Sciatic nerve (tissue), 2 donors: ENCODE measurements at regions not wholly inside any gene's neighbourhood (a gene's known extent, or its start where the extent isn't known, plus 50 kb on each side); places are given as distances from the start of the nearest gene placed in this dataset.
A peak's percentile ranks its signal among the peaks of the same experiment; 100 is the strongest.

Experiments
- ATAC-seq: fragments of 200-7000 bp; cut with Tn5 transposase; one replicate; pipeline ENCODE4 v1.9.1; 2020; ENCODE audit warnings: mild to moderate bottlenecking, moderate library complexity
- DNase-seq: peaks from one replicate; pipeline ENCODE4 v3.0.0-alpha.2; 2020; ENCODE audit warnings: low spot score
- intact Hi-C: fragments of 100-400 bp; cut with DNase I; formaldehyde crosslinking; loops from one replicate; pipeline ENCODE4 v1.14.2; 2022
- donor health status: DM: no; HTN: no; CAD: no.
- donor health status: DM: no; HTN: no; CAD: no.

DNA sequence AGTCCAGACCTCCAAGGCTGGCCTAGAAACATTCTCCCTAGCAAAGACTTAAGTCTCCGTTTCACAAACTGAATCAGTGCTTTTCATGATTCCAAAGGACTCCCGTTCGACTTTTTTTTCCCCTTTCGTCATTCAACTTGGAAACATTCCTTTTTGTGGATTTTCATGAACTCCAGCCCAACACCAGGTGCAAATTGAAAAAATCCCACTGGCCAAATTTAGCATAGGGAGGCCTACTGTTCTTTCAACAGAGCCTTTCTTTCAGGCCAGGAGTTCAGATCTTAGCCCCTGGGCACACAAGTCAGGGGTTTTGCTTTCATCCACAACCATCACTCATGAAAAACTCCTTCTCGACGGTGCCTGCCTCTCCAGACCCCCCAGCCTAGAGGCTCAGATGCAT lies 285.3 kb downstream of the PIK3R1 start:
- peak; percentile 74 for ATAC-seq

GRCh38 chr5:68502531-68502930 lies 287.0 kb downstream of the PIK3R1 start:
- no peak for ATAC-seq
- intact Hi-C loops, result no loop called here

More for the DNA sequence above, 285.3 kb downstream of the PIK3R1 start:
- intact Hi-C loops, result no loop called here
- DNase-seq, result no peak

GRCh38 chr5:68504306-68504705 lies 288.8 kb downstream of the PIK3R1 start:
- intact Hi-C loops, result no loop called here
- ATAC-seq (no peak), DNase-seq (no peak)

More at GRCh38 chr5:68502531-68502930, 287.0 kb downstream of the PIK3R1 start:
- DNase-seq, result no peak

DNA sequence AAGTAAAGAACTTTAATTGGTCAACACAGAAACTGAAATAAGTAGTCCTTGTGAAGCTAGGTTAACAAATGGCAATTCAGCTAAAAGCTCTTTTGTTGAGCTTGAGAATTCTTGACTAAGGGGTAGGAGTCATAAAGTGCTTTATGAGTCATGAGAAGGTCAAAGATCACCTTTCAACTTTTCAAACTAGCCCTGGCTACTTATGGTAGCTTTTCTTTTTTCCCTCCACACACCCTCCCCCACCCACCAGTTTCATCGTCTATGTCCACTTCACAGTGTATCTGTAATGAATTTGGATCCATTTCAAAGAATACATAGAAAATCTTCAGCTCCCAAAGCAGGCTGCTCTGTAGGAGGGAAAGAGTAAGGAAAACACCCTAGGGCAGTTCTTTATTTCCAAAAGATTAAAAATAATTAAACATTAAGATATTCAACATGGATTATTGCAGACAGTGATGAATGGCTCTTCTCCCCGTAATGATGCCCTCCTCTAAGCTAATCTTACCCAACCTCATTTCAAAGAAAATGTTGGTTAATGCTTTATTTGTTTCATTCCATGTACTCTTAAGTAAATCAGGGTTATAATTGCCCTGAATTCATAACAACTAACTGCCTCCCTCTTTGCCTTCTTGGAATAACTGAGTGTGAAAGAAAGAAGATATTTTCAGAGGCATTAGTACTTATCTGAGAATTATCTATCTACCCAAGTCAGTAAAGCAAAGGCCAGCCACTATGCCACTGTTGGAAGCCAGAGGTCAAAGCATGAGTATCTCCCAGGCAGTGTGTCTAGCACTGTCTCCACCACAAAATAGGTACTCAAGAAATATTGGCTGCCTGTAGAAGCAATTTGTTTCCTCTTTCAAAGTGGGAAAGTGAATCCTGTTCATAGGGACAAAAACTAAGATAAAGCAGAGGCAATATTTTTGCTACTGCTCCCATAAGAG lies 290.6 kb downstream of the PIK3R1 start:
- no peak for DNase-seq
- intact Hi-C loops, result no loop called here
- no peak for ATAC-seq

DNA sequence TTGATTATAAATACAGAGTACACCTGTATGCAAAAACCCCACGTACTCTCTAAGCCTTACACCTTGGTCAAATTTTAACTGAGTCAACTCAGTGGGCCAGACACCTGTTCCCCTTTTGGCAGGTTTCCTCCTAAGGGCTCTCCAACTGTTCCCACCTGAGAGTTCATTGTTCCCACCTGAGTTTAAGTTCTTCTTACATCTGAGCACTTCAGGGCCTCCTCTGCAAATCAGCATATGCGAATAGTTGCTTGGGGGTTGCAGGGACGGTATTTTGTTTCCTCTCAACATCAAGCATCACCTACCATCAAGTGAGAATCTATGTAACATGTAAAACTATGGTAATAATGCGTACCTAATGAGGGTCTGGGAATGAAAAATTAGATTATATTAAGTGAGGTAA lies 300.0 kb downstream of the PIK3R1 start:
- intact Hi-C loops, result no loop called here
- DNase-seq (no peak), ATAC-seq (no peak)

DNA sequence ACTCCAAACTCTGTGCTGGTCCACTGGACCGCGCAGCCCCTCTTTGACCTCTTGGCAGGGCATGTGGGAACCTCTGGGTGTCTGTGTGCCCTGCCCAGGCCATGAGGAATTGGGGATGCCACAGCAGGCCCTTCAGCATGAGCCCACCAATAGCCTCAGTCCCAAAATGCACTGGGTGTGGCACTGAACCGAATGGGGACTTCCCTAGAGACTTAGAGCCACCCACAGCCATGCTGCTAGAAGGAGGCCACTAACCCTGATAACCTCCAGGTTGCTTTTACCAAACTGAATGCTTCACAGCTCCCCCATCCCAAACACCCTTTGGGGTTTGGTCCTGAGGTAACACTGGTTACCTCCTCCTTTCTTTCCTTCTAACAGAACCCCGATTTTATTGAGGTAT lies 302.7 kb downstream of the PIK3R1 start:
- no peak for DNase-seq

GRCh38 chr5:68519143-68519542 lies 303.6 kb downstream of the PIK3R1 start:
- intact Hi-C loops, result no loop called here
- DNase-seq, result no peak
- peak; percentile 65 for ATAC-seq

More for the DNA sequence above, 302.7 kb downstream of the PIK3R1 start:
- intact Hi-C loops, result no loop called here
- ATAC-seq, result no peak

GRCh38 chr5:68521776-68522175 lies 306.2 kb downstream of the PIK3R1 start:
- intact Hi-C loops, result no loop called here
- ATAC-seq (no peak), DNase-seq (no peak)

DNA sequence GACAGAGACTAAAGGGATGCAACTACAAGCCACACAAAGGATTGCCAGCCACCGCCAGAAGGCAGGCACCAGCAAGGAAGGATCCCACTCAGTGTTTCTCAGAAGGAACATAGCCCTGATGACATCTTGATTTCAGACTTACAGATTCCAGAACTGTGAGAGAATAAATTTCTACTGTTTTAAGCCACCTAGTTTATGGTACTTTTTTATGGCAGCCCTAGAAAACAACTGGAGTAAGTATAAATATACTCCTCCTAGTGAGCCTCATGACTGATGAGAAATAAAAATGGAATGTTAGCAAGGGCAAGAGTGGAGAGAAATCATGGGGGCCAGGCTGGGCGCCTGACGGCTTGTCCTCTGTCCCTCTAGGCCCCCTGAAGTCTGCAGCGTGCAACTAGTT lies 307.3 kb downstream of the PIK3R1 start:
- DNase-seq (no peak), ATAC-seq (no peak)
- intact Hi-C loops, result no loop called here

- ATAC-seq (no peak), DNase-seq (no peak)
- intact Hi-C loops, result no loop called here
Measured at GRCh38 chr5:68528821-68529273, 313.3 kb downstream of the PIK3R1 start.

GRCh38 chr5:68529581-68529980 lies 314.0 kb downstream of the PIK3R1 start:
- intact Hi-C loops, result no loop called here
- DNase-seq, result no peak
- no peak for ATAC-seq

DNA sequence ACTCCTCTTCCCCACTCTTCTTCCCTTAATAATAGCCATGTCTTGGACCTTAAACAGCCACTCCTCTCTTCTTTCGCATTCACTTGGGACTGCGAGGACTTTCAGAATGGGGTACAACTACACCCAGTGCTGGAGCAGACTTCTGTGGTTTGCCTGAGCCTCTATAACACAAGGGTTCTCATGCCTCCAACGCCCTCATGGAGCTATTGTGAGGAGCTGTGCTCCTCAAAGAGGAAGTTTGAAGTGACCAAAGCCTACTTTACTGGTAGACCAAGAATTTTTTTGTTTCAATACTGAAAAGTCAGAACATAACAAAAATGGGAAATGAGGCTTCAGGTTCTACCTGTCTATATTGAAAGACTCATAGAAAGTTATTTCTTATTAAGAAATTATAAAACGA lies 316.4 kb downstream of the PIK3R1 start:
- no peak for ATAC-seq
- intact Hi-C loops, result no loop called here

GRCh38 chr5:68533051-68533450 lies 317.5 kb downstream of the PIK3R1 start:
- intact Hi-C loops, result no loop called here
- DNase-seq (no peak), ATAC-seq (no peak)

More for the DNA sequence above, 316.4 kb downstream of the PIK3R1 start:
- no peak for DNase-seq

GRCh38 chr5:68533571-68534084 lies 318.1 kb downstream of the PIK3R1 start:
- no peak for DNase-seq
- ATAC-seq, result no peak
- intact Hi-C loops, result no loop called here

GRCh38 chr5:68534131-68534940 lies 318.8 kb downstream of the PIK3R1 start:
- intact Hi-C loops, result no loop called here
- ATAC-seq, result peak; percentile 85
- DNase-seq, result no peak

GRCh38 chr5:68534956-68535520 lies 319.5 kb downstream of the PIK3R1 start:
- intact Hi-C loops, result no loop called here
- ATAC-seq, result peak; percentile 13
- no peak for DNase-seq

DNA sequence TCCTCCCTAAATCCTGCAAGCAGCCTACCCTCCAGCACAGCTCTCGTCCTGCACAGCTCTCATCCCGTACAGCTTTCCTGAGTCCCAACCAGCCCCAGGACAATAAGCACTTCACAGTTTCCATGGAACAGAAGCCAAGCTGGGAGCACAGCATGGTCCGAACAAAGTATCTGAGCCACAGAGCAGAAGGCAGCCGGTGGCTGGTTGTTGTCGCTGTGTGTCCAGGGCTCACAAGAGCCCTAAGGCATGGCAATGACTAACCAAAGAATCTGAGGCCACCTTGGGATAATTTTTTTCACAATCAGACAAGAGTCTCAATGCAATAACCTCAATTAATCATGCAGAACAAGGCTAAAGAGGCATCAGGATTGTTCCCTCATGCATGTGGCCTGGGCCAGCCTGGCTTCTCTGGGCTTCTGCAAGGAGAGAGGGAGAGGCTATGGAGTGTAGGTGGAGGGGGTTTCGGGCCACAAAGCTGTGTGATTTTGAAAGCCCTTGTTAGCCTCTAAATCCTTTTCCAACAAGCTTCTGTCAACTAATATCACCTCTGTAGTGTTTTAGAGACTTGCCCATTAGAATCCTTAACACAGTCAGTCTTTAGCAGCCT lies 323.4 kb downstream of the PIK3R1 start:
- intact Hi-C loops, result no loop called here
- no peak for ATAC-seq
- no peak for DNase-seq

DNA sequence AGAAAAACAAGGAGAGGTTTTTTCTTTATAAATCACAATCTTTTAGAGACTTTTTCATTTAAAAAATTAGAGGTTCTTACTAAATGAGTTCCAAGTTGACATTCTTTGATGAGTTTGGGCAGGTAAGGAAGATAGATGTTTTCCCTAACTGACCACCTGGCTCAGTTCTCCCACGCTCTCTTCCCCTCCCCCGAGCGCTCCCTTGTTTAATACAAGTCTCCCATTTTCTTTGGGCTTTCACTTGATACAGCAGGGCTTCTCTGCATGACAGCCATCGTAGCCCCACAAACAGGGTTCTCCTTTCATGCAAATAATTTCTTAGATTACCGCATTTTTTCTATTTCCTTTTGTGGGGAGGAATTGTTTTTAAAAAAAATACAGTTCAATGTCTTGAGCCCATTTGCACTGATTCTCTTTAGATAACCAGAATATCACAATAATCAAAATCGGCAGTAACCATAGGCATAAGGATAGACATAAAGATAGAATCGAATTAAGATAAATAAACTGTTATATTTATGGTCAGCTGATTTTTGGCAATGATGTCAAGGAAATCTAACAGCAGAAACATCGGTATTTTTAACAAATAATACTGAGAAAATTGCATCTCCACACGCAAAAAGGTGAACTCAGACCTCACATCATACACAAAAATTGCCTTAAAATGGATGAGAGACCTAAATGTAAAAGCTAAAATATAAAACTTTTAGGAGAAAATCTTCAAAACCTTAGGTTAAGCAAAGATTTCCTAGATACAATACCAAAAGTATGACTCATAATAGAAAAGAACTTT lies 325.4 kb downstream of the PIK3R1 start:
- intact Hi-C loops, result no loop called here
- ATAC-seq (no peak), DNase-seq (no peak)
